A673 (cell line): ENCODE measurements at regions not wholly inside any gene's neighbourhood (a gene's known extent, or its start where the extent isn't known, plus 50 kb on each side); places are given as distances from the start of the nearest gene placed in this dataset.

Experiments
- CTCF ChIP-seq: fragments of 300-800, 200-600 bp; sonication (generic); conservative IDR thresholded peaks from 2 replicates; pipeline ENCODE4 v1.5.1; 2017; ENCODE audit warnings: low read depth, mild to moderate bottlenecking, antibody characterized with exemption, low read length, moderate library complexity, mixed read lengths
- EZH2 ChIP-seq: fragments of 200-600 bp; sonication (generic); IDR thresholded peaks from 2 replicates; pipeline ENCODE4 v1.6.1; 2017; ENCODE audit warnings: borderline replicate concordance, low read depth, mild to moderate bottlenecking, mixed read lengths, antibody characterized with exemption, low read length; ENCODE audit not compliant: poor library complexity, severe bottlenecking

DNA sequence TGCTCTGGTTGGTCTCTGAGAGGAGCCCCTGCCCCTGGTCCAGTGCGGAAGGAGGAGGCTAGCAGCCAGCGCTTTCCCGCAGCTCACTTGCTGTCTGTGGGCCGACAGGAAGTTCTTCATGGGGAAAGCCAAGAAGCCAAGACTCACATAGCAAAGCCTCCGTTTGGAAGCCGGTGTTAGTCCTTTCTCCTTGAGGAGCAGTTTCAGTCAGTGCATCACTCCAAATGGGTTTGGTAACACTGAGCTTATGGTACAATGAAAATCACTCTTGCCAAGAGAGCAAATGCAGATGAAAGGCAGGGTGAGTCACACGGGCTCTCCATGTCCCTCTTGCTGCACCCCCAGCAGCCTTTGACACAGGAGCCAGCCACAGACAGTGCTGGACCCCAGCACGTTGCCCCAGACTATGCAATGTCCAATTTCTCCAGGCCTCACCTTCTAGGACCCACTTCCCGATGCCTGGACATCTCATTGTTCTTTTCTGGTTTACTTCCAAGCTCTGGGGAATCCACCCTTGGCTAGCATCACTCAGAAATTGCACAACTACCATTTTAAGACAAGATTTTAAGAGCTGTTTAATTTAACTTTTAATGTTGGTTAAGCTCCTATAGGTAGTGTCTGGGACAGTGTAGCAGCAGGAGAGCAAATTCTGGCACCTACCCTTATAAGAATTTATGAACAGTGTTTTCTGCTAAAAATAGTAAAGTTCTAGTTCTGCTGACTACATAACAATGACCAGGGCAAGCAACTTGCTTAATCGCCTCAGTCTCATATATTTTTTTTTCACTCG is 174.9 kb downstream of the ASB1 start:
- TF ChIP-seq EZH2 (no peak), CTCF (no peak)
